GM10266 (cell line): ENCODE measurements at regions not wholly inside any gene's neighbourhood (a gene's known extent, or its start where the extent isn't known, plus 50 kb on each side); places are given as distances from the start of the nearest gene placed in this dataset.

Experiments used
- DNase-seq: peaks from one replicate; pipeline ENCODE4 v3.0.0; 2012; ENCODE audit errors: extremely low spot score
- TF ChIP-seq, protein P1 (sequence below): IDR thresholded peaks from 2 replicates; pipeline ENCODE4 v1.5.1; 2012; ENCODE audit warnings: mild to moderate bottlenecking, low read depth; ENCODE audit not compliant: control insufficient read depth, insufficient read depth; ENCODE audit errors: missing control alignments

DNA sequence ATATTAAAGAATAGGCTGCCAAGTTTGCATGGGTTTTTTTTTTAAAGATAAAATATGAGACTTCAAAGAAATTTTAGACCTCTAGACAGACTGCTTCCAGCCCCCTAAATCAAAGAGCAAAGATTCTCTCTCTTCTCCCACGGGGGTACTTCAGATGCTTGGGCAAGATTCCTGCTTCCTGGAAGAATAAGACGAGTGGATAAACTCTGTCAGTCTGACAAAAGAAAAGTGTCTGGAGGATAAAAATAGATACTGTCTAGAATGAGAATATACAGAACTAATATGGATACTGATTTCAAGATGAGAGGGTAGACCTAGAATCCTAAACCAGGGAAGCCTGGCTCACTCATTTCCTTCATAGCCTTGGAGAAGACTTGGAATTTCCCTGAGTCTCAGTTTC is 435.1 kb downstream of the FOXO1 start:
- TF ChIP-seq, protein P1, sequence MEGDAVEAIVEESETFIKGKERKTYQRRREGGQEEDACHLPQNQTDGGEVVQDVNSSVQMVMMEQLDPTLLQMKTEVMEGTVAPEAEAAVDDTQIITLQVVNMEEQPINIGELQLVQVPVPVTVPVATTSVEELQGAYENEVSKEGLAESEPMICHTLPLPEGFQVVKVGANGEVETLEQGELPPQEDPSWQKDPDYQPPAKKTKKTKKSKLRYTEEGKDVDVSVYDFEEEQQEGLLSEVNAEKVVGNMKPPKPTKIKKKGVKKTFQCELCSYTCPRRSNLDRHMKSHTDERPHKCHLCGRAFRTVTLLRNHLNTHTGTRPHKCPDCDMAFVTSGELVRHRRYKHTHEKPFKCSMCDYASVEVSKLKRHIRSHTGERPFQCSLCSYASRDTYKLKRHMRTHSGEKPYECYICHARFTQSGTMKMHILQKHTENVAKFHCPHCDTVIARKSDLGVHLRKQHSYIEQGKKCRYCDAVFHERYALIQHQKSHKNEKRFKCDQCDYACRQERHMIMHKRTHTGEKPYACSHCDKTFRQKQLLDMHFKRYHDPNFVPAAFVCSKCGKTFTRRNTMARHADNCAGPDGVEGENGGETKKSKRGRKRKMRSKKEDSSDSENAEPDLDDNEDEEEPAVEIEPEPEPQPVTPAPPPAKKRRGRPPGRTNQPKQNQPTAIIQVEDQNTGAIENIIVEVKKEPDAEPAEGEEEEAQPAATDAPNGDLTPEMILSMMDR = no peak
- no peak for DNase-seq

DNA sequence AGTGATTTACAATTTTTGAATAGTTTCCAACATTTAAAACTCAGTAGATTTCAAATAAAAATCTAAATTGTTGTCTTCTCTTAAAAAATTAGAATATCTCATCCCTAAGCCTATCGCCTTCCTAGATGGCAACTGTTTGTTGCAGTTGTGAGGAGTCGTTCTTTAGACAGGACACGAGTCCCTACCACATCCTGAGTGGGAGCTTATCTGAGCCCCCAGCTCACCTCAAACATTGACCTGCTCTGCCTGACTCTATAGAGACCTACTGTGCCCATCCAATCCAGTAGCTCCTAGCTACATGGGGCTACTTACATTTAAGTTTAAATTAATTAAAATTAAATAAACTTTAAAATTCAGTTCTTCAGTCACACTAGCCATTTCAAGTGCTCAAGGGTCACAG is 434.7 kb downstream of the FOXO1 start:
- no peak for DNase-seq
- TF ChIP-seq, protein P1 = no peak

- no peak for DNase-seq
- TF ChIP-seq, protein P1 = no peak
Observed at GRCh38 chr13:40232311-40233040, 434.0 kb downstream of the FOXO1 start.

GRCh38 chr13:40233731-40234195 is 432.7 kb downstream of the FOXO1 start:
- TF ChIP-seq, protein P1 = no peak
- DNase-seq = no peak

- no peak for DNase-seq
- TF ChIP-seq, protein P1 = no peak
Observed at GRCh38 chr13:40235160-40235796, 431.2 kb downstream of the FOXO1 start.

- TF ChIP-seq, protein P1 = no peak
- no peak for DNase-seq
Observed at GRCh38 chr13:40236566-40237168, 429.8 kb downstream of the FOXO1 start.

- TF ChIP-seq, protein P1 = no peak
- DNase-seq = no peak
Observed at GRCh38 chr13:40238761-40239160, 427.7 kb downstream of the FOXO1 start.
